AG04449 (cell line): ENCODE measurements at regions not wholly inside any gene's neighbourhood (a gene's known extent, or its start where the extent isn't known, plus 50 kb on each side); places are given as distances from the start of the nearest gene placed in this dataset.
A peak's percentile ranks its signal among the peaks of the same experiment; 100 is the strongest.

Source experiments
- CTCF ChIA-PET: fragments of 350-600 bp; formaldehyde crosslinking; extraction: SDS; loops from one replicate; lab custom pipeline; 2021; ENCODE audit warnings: antibody characterized with exemption; lab: Yijun Ruan, JAX
- POLR2A ChIA-PET: fragments of 400-600, 350-600 bp; formaldehyde crosslinking; extraction: SDS; loops from one replicate; lab custom pipeline; 2020; ENCODE audit warnings: antibody characterized with exemption, inconsistent platforms; lab: Yijun Ruan, JAX
- DNase-seq: peaks from one replicate; pipeline ENCODE4 v3.0.0-alpha.2; 2010; ENCODE audit warnings: low read depth, low spot score
- H3K4me3 ChIP-seq: 2 replicates; pipeline ENCODE4 v1.5.1; 2011; ENCODE audit warnings: low read depth, mild to moderate bottlenecking, control low read depth, low read length
- CTCF ChIP-seq: IDR thresholded peaks from one replicate; pipeline ENCODE4 v1.5.1; 2011; ENCODE audit warnings: mild to moderate bottlenecking, moderate library complexity, low read length, control low read depth, inconsistent platforms; ENCODE audit not compliant: insufficient read depth; ENCODE audit errors: missing control alignments

- H3K4me3 ChIP-seq: no peak overlapping the region
- no peak for DNase-seq
- CTCF ChIA-PET: interaction anchor here (1.6 kb wide), 1 partner anchor 257 kb away, joined by 6 read pairs; no protein-coding TSS in a partner anchor
- no peak for TF ChIP-seq CTCF
- POLR2A ChIA-PET: no interaction called here
Measured at GRCh38 chr7:106433377-106433776, 148.6 kb upstream of the NAMPT start.

DNA sequence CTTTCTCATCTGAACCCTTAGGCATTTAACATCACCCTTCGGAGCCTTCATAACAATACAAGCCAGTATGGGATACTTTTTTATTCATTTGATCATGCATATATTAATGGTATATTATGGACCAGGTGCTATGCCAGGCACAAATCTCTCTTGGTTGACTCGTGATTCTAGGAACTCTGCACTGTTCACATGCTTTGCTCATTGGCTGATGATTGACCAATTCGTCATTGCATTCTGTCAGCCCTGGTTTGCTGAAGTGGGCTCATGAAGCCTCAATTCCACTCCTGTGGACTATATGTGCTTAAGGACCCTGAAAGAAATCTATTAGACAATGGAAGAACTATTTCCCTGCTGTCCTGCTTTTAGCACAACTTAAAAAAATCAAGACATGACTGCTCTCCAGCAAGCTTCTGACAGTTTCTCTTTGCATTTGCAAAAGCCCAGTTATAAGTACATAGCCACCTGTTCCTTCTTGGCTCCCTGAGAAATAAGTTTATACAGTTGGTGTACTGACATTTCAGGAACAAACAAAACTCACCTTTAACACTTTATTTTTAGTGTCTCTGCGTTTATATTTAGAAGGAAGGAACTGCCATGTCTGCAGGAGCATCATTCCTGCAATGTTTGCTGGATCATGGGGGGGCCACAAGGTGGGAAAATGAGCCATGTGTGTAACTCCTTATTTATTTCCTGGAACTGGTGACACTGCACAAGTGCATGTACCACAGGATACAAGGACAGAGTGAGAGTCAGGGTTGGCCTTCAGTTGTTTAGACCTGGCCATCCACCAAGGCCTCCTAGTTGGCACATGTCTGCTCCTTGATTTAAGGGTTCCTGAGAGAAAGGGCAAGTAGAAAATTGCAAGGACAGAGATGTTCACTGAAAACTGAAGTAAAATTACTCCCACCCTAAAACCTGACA is 146.0 kb upstream of the NAMPT start:
- CTCF ChIA-PET: no interaction called here
- POLR2A ChIA-PET: no interaction called here
- H3K4me3 ChIP-seq: no peak overlapping the region
- no peak for DNase-seq
- TF ChIP-seq CTCF: no peak

DNA sequence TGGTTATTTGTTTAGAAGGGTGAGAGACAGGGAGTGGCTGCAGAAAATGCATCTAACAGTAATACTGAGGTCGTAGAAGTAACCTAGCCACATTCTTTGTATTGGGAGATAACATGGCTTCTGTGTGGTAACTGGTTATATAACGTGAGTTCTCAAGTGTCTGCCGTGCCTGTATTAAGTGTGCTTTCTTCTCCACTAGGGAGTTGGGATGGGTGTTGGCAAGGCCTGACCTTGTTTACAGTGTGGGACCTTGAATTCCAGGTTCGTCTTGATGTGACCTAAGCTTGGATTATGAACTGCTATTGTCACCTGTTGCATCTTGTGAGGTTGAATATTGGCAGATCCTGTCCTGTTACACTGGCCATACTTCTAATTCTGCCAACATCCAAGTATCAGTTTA is 145.3 kb upstream of the NAMPT start:
- TF ChIP-seq CTCF: no peak
- no peak overlapping the region for H3K4me3 ChIP-seq
- ChIA-PET POLR2A (no interaction called here), CTCF (no interaction called here)
- DNase-seq: no peak

GRCh38 chr7:106426803-106427202 is 142.0 kb upstream of the NAMPT start:
- H3K4me3 ChIP-seq: no peak overlapping the region
- ChIA-PET POLR2A (no interaction called here), CTCF (interaction anchor here (4.3 kb wide), 1 partner anchor 250 kb away, joined by 15 read pairs; no protein-coding TSS in a partner anchor)
- no peak for TF ChIP-seq CTCF
- DNase-seq: no peak

DNA sequence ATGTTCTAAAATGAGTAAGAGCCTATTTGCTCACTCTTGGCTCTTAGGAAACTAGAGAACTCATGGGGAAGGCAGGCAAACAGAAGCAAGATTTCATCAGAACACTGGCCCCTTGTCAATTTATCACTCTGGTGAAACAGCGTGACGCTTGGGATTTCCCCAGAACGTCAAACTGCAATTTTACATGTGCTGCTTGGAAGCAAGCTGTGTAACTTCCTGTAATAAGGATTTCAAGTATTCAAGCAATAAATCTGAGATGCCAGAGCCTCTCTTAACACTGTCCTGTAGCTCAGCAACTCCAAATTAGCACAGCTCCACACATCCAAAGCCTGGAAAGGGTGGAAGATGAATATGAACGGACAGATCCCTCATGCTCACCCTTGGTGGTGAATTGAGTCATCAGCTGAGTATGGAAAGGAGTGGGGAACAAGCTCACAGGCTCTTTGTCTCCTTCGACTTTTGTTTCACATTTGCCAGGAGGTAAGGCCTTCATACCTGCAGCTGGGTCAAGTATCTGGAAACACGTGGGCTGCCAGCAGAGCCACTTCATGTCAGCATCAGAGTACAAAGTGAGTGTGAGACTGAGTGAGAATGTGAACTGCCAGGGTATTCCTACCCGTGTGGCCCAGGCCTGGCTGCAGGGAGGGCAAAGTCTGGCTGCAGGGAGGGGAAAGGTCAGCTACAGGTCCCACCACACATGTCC is 140.4 kb upstream of the NAMPT start:
- no peak for TF ChIP-seq CTCF
- CTCF ChIA-PET: interaction anchor here (1.1 to 4.3 kb wide), 4 partner anchors 37 to 311 kb away, joined by 3 to 15 read pairs (median 4); no protein-coding TSS in a partner anchor
- H3K4me3 ChIP-seq: peak overlapping the region; percentile 1; the same call in 1 of the 2 replicates
- peak; percentile 100 for DNase-seq
- POLR2A ChIA-PET: interaction anchor here (1.1 to 1.5 kb wide), 3 partner anchors 60 to 209 kb away, joined by 3 to 9 read pairs (median 4); partner anchors contain the start of gene NAMPT
